ENCODE measurements at regions not wholly inside any gene's neighbourhood (a gene's known extent, or its start where the extent isn't known, plus 50 kb on each side); places are given as distances from the start of the nearest gene placed in this dataset.

GRCh38 chr7:106781828-106782544 lies 83.1 kb upstream of the PIK3CG start (continued):
- no peak for TF ChIP-seq ZNF114 (CRISPR knock-in tag; IDR thresholded peaks at IDR 0.05)

DNA sequence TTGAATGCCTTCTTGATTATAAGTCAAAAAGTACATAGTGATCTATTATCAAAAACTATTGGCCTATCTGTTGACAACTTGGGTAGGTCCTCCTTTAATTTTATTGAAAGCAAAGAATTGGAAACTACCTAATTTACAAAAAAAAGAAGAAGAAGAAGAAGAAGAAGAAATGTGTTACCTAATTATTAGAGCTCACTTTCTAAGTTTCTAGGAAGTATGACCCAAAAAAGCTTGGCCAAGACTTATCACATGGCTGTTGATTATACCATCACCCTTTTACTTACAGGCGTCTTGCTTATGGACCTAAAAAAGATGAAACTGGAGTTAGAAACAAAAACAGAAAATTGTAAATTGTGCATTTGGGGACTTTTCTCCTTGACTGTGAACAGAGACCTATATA lies 81.8 kb upstream of the PIK3CG start:
- no peaks in the 10 kb centered on the region for H3K36me3 Mint-ChIP-seq (ENCODE audit: low read depth)
- H3K4me1 Mint-ChIP-seq = peaks cover 13% of the 10 kb centered on the region; the same call in 2 of the 3 replicates
- Histone ChIP-seq H3K4me1 (ENCODE audit: insufficient read depth) (no peaks in the 10 kb centered on the region), H3F3A (replicated peaks; ENCODE audit: low read depth) (no peaks in the 10 kb centered on the region), H2AFZ (no peak overlapping the region), H3K27me3 (ENCODE audit: insufficient read depth) (no peaks in the 10 kb centered on the region), H3K9me2 (ENCODE audit: insufficient read depth) (peaks cover 12% of the 10 kb centered on the region; the same call in 1 of the 2 replicates), H3K4me2 (no peak overlapping the region), H3K36me3 (ENCODE audit: insufficient read depth) (no peaks in the 10 kb centered on the region), H3K27ac (ENCODE audit: low read depth) (no peak overlapping the region), H3K4me3 (no peak overlapping the region), H3K79me2 (replicated peaks; ENCODE audit: insufficient read depth) (no peaks in the 10 kb centered on the region), H4K20me1 (replicated peaks; ENCODE audit: insufficient read depth) (no peaks in the 10 kb centered on the region)
- TF ChIP-seq CREB1 (CRISPR knock-in tag; IDR thresholded peaks at IDR 0.05; ENCODE audit: low read depth) = no peak
- no peak for TF ChIP-seq ZNF114 (CRISPR knock-in tag; IDR thresholded peaks at IDR 0.05)
- TF ChIP-seq CTCF (conservative IDR thresholded peaks at IDR 0.05; ENCODE audit: low read depth in 2 of 2) = no peak
- TF ChIP-seq NANOG (IDR thresholded peaks at IDR 0.05; ENCODE audit: borderline replicate concordance) = no peak
- TF ChIP-seq ETS1 (IDR thresholded peaks at IDR 0.05) = no peak
- TF ChIP-seq STAT1 (IDR thresholded peaks at IDR 0.05; ENCODE audit: unreplicated experiment) = no peak
- no peak for TF ChIP-seq ZNF331 (CRISPR knock-in tag; IDR thresholded peaks at IDR 0.05; ENCODE audit: low read depth)
- ATAC-seq (no peak), DNase-seq (ENCODE audit: low spot score) (no peak)
- H3K27ac Mint-ChIP-seq = no peak overlapping the region
- H3K9me3 Mint-ChIP-seq = no peaks in the 10 kb centered on the region
- H3K27me3 Mint-ChIP-seq (ENCODE audit: insufficient read depth, low read depth, poor library complexity) = no peaks in the 10 kb centered on the region
- no peak overlapping the region for H3K4me3 Mint-ChIP-seq

DNA sequence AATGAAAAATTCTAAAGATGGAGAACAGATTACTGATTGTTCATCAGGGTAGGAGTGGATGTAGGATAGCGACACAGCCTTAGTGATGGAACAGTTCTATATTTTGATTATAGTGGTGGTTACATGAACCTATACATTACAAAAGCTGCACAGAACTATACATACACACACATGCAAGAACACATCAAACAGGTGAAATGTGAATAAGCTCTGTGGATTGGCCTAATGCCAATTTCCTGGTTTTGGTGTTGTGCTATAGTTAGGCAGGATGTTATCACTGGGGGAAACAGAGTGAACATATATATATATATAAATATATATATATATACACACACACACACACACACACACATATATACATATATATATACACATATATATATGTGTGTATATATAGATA lies 76.4 kb upstream of the PIK3CG start:
- no peak overlapping the region for H3K4me2 ChIP-seq
- no peaks in the 10 kb centered on the region for H4K20me1 ChIP-seq (replicated peaks; ENCODE audit: insufficient read depth)
- H3K9me3 Mint-ChIP-seq = no peaks in the 10 kb centered on the region; the same call in 1 of the 3 replicates
- no peak for ATAC-seq
- H3K4me1 Mint-ChIP-seq = peaks cover 12% of the 10 kb centered on the region
- H3K4me1 ChIP-seq (ENCODE audit: insufficient read depth) = no peaks in the 10 kb centered on the region
- H3K27me3 Mint-ChIP-seq (ENCODE audit: insufficient read depth, low read depth, poor library complexity) = no peaks in the 10 kb centered on the region
- no peak overlapping the region for H3K27ac ChIP-seq (ENCODE audit: low read depth)
- no peaks in the 10 kb centered on the region for H3K9me2 ChIP-seq (ENCODE audit: insufficient read depth)
- H3F3A ChIP-seq (replicated peaks; ENCODE audit: low read depth) = no peaks in the 10 kb centered on the region
- no peak overlapping the region for H2AFZ ChIP-seq
- no peak overlapping the region for H3K4me3 Mint-ChIP-seq
- DNase-seq (ENCODE audit: low spot score) = no peak
- H3K4me3 ChIP-seq = no peak overlapping the region
- H3K79me2 ChIP-seq (replicated peaks; ENCODE audit: insufficient read depth) = no peaks in the 10 kb centered on the region
- no peaks in the 10 kb centered on the region for H3K36me3 Mint-ChIP-seq (ENCODE audit: low read depth)
- H3K27me3 ChIP-seq (ENCODE audit: insufficient read depth) = no peaks in the 10 kb centered on the region
- no peaks in the 10 kb centered on the region for H3K36me3 ChIP-seq (ENCODE audit: insufficient read depth)
- H3K27ac Mint-ChIP-seq = no peak overlapping the region
- TF ChIP-seq, protein P1, sequence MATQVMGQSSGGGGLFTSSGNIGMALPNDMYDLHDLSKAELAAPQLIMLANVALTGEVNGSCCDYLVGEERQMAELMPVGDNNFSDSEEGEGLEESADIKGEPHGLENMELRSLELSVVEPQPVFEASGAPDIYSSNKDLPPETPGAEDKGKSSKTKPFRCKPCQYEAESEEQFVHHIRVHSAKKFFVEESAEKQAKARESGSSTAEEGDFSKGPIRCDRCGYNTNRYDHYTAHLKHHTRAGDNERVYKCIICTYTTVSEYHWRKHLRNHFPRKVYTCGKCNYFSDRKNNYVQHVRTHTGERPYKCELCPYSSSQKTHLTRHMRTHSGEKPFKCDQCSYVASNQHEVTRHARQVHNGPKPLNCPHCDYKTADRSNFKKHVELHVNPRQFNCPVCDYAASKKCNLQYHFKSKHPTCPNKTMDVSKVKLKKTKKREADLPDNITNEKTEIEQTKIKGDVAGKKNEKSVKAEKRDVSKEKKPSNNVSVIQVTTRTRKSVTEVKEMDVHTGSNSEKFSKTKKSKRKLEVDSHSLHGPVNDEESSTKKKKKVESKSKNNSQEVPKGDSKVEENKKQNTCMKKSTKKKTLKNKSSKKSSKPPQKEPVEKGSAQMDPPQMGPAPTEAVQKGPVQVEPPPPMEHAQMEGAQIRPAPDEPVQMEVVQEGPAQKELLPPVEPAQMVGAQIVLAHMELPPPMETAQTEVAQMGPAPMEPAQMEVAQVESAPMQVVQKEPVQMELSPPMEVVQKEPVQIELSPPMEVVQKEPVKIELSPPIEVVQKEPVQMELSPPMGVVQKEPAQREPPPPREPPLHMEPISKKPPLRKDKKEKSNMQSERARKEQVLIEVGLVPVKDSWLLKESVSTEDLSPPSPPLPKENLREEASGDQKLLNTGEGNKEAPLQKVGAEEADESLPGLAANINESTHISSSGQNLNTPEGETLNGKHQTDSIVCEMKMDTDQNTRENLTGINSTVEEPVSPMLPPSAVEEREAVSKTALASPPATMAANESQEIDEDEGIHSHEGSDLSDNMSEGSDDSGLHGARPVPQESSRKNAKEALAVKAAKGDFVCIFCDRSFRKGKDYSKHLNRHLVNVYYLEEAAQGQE (IDR thresholded peaks at IDR 0.05; ENCODE audit: unreplicated experiment) = no peak
- no peak for TF ChIP-seq STAT1 (IDR thresholded peaks at IDR 0.05; ENCODE audit: unreplicated experiment)
- no peak for TF ChIP-seq POLR2AphosphoS5 (IDR thresholded peaks at IDR 0.05; ENCODE audit: low read depth)
- no peak for TF ChIP-seq CREB1 (CRISPR knock-in tag; IDR thresholded peaks at IDR 0.05; ENCODE audit: low read depth)
- TF ChIP-seq ZNF114 (CRISPR knock-in tag; IDR thresholded peaks at IDR 0.05) = no peak

Data from GM23338 (cell line).